KBM-7 (cell line): ENCODE measurements at regions not wholly inside any gene's neighbourhood (a gene's known extent, or its start where the extent isn't known, plus 50 kb on each side); places are given as distances from the start of the nearest gene placed in this dataset.

ENCODE experiments used
- DNase-seq: peaks from one replicate; pipeline ENCODE4 v3.0.0-alpha.2; 2015
- in situ Hi-C: fragments of 300-500 bp; cut with MboI; formaldehyde crosslinking; loops from 2 replicates; pipeline ENCODE4 v1.14.3; 2020; ENCODE audit warnings: low sequenced_read_pairs, low pct_unique_long_range_greater_than_20kb, mixed read lengths

DNA sequence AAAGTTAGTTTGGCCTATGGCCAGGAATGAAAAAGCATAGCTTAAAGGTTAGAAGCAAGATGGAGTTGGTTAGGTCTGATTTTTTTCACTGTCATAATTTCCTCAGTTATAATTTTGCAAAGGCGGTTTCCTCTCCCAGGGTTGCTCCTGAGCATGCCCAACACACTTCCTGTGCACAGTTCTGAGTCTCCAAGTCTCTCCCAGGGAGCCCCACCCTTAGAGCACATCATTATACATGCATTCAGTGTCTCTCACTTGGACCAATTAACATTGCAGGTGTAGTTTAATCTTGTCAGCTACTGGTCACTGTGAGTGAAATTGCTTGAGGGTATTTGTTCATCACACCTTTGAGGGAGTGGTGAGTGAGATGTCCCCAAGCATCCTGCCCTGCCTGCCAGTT lies 96.0 kb upstream of the ATP10A start:
- in situ Hi-C loops = no loop called here
- DNase-seq = no peak

DNA sequence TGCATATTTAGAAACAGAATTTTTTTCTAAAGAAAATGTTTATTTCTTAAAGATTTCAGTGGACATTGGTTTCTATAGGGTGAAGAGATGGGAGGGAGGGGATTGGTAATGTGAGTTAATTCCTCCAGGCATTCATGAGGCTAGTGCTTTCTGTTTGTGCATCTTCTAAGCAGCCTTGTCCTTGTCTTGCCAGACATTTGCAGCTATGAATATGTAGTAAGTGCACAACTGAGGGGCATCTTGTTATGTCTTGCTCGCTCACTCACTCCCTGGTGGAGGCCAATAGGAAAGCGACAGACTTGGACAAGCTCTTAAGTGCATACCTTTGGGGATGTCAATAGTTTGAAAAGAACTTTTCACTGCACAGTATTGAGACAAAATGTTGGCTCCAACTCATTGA lies 92.5 kb upstream of the ATP10A start:
- no peak for DNase-seq
- in situ Hi-C loops = no loop called here

DNA sequence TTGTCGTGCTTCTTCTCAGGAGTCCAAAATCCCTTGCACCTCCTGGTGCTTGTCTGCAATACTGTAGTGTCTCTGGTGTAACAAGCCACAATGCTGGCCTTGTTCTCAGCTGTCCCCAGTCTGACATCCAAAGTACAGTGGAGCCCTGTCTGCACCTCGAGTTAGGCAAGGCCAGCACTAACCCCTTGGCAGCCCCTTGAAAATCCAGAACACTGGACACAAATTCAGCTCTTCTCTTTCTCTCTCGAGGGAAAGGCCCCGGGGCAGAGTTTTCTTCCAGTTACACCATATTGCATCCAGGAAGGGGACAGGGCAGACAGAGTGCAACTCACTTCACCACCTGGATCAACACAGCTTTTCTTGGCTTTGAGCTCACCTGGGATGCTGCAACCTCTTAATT lies 91.3 kb upstream of the ATP10A start:
- DNase-seq = no peak
- in situ Hi-C loops = no loop called here

DNA sequence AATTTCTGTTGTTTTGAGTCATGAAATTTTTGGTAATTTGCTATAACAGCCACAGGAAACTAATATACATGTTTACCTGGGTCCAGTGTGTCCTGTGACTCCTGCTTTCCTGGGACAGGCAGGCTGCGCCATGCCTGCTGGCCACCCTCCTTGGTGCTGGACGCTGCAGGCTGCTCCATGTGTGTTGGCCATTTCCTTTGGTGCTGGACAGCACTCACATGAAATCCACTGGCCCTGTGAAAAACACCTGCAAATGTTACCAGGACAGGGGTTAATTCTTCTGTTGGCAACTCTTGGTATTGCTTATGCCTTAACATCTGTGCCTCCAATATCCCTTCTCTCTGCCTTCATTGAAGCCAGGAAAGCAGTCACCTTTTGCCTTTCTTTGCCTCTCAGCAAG lies 86.9 kb upstream of the ATP10A start:
- no peak for DNase-seq
- in situ Hi-C loops = no loop called here

- in situ Hi-C loops = no loop called here
Observed at GRCh38 chr15:25947323-25948314, 84.5 kb upstream of the ATP10A start.

GRCh38 chr15:25946241-25946805 lies 83.2 kb upstream of the ATP10A start:
- in situ Hi-C loops = no loop called here
- no peak for DNase-seq

More at GRCh38 chr15:25947323-25948314, 84.5 kb upstream of the ATP10A start:
- peak; percentile 57 for DNase-seq

GRCh38 chr15:25944386-25944785 lies 81.3 kb upstream of the ATP10A start:
- no peak for DNase-seq
- in situ Hi-C loops = no loop called here

DNA sequence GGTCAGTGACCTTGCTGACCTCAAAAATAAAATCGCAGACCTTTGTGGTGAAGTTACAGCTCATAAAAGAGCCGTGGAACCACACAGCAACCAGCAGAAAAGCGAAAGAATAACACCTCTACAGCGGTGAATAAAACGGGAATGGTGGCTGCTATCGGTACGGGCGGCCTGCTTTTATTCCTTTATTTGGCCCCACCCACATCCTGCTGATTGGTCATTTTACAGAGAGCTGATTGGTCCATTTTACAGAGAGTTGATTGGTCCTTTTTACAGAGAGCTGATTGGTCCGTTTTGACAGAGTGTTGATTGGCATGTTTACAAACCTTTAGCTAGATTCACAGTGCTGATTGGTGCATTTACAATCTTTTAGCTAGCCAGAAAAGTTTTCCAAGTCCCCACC lies 80.7 kb upstream of the ATP10A start:
- in situ Hi-C loops = no loop called here
- DNase-seq = no peak

- no peak for DNase-seq
- in situ Hi-C loops = no loop called here
Observed at GRCh38 chr15:25939122-25939521, 76.0 kb upstream of the ATP10A start.

DNA sequence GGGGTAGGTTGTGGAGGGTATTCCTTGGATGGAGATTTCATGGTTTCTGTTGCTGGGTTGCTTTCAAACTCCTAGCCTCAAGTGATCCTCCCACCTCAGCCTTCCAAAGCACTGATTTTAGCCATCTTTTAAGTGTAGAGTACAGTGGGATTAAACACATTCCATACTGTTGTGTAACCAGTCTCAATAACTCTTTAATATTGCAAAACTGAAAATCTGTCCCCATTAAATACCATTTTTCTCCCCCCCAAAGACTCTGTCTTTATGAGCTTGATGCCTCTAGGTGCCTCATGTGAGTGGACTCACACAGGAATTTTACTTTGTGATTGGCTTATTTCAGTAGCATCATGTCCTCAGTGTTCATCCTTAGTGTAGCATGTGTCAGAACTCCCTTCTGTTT lies 74.7 kb upstream of the ATP10A start:
- DNase-seq = no peak
- in situ Hi-C loops = no loop called here

DNA sequence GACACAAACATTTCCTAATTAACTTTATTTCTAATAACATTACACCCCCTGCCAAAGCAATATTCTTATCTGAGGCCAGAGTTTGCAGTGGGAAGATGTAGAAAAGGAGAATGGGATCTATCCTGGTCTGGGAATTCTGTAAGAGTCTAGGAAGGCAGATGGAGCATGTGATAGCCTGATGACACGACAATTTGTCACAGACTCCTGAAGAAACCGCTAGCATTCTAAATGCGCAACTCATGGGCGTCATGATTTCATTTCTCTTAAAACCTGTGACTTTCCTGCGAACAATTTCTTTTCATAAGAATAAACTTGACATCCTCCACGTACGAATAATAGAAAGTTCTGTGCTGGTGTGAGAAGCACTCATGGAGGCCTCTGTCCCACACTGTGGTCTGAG lies 72.9 kb upstream of the ATP10A start:
- in situ Hi-C loops = no loop called here

GRCh38 chr15:25933456-25934158 lies 70.5 kb upstream of the ATP10A start:
- in situ Hi-C loops = no loop called here
- peak; percentile 85 for DNase-seq

More for the DNA sequence above, 72.9 kb upstream of the ATP10A start:
- no peak for DNase-seq

GRCh38 chr15:25932696-25933095 lies 69.6 kb upstream of the ATP10A start:
- in situ Hi-C loops = no loop called here
- no peak for DNase-seq

- DNase-seq = no peak
- in situ Hi-C loops = no loop called here
Observed at GRCh38 chr15:25931851-25932250, 68.7 kb upstream of the ATP10A start.

DNA sequence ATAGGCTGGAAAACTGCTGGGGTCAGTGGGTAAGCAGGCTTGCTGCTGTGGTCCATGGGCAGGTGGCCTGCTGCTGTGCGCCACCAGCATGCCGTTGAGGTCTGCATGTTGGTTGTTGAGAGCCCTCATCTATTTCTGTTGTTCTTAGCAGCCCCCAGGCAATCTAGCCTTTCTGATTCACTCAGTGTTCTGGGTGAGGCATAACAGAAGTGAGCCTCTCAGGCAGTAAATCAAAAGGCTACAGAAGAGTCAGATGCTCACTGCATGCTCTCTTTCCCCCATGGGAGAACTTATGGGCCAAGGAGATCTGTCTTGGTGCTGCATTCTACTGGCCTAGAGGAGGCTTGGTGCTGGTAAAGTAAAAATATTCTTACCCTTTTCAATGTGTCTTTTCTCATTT lies 67.8 kb upstream of the ATP10A start:
- in situ Hi-C loops = no loop called here
- DNase-seq = no peak
